ENCODE measurements at regions not wholly inside any gene's neighbourhood (a gene's known extent, or its start where the extent isn't known, plus 50 kb on each side); places are given as distances from the start of the nearest gene placed in this dataset.

- Histone ChIP-seq H2AFZ (replicated peaks; ENCODE audit: low read length, poor library complexity) (no peak overlapping the region), H3K79me1 (ENCODE audit: low read depth in 1 of 2, low read length in 2 of 2) (no peaks in the 10 kb centered on the region), H3K4me1 (ENCODE audit: control insufficient read depth, insufficient read depth, low read length) (no peaks in the 10 kb centered on the region), H4K8ac (ENCODE audit: low read depth in 2 of 2, low read length in 2 of 2) (no peak overlapping the region), H3K14ac (replicated peaks; ENCODE audit: low read depth, low read length) (no peak overlapping the region), H3K9ac (ENCODE audit: low read depth, low read length) (no peak overlapping the region), H4K91ac (ENCODE audit: insufficient read depth, low read depth, low read length) (no peak overlapping the region), H3K27ac (ENCODE audit: insufficient read depth, low read length) (no peak overlapping the region), H3K36me3 (ENCODE audit: control insufficient read depth, insufficient read depth, low read length) (no peaks in the 10 kb centered on the region), H3K4me3 (ENCODE audit: insufficient read depth, low read depth, low read length) (no peak overlapping the region), H2AK9ac (replicated peaks; ENCODE audit: low read depth, low read length, poor library complexity) (no peak overlapping the region), H2BK5ac (ENCODE audit: low read depth, low read length, poor library complexity, severe bottlenecking) (no peak overlapping the region), H2BK20ac (ENCODE audit: low read depth, low read length) (no peak overlapping the region), H3K18ac (ENCODE audit: low read depth, low read length) (no peak overlapping the region), H4K20me1 (ENCODE audit: insufficient read depth, low read length) (no peaks in the 10 kb centered on the region), H3K56ac (ENCODE audit: extremely low read depth, insufficient read depth, low read length) (no peak overlapping the region), H2AK5ac (ENCODE audit: low read depth, low read length) (no peak overlapping the region), H3K9me1 (ENCODE audit: insufficient read depth, low read length) (no peaks in the 10 kb centered on the region), H3K4ac (ENCODE audit: low read depth, low read length) (no peak overlapping the region), H3K4me2 (ENCODE audit: low read depth, low read length) (no peak overlapping the region), H4K5ac (ENCODE audit: low read depth, low read length) (no peak overlapping the region), H2BK120ac (ENCODE audit: low read depth, low read length) (no peak overlapping the region), H2BK15ac (ENCODE audit: low read depth, low read length) (no peak overlapping the region), H3K9me3 (ENCODE audit: control insufficient read depth, insufficient read depth, low read length) (no peaks in the 10 kb centered on the region), H3K27me3 (ENCODE audit: control insufficient read depth, insufficient read depth, low read length) (no peaks in the 10 kb centered on the region; the same call in 1 of the 2 replicates), H3K23ac (ENCODE audit: low read depth, low read length) (no peak overlapping the region)
- no peak for DNase-seq
- no TSS peak for BruUV-seq (replicated peaks)
- WGBS, 2 experiments (ENCODE audit: extremely low coverage in 2 of 2, insufficient read length in 1 of 2): no CpG with 5 or more reads among the region's 5 CpGs
- in situ Hi-C loops (cut with MboI; ENCODE audit: low sequenced_read_pairs): no loop called here
- TF ChIP-seq MAZ (IDR thresholded peaks at IDR 0.05; ENCODE audit: borderline replicate concordance, low read depth, low read length) (no peak), RFX5 (IDR thresholded peaks at IDR 0.05; ENCODE audit: low read depth, low read length) (no peak), MXI1 (IDR thresholded peaks at IDR 0.05; ENCODE audit: borderline replicate concordance, low read depth, low read length) (no peak), CTCF (conservative IDR thresholded peaks at IDR 0.05; ENCODE audit: low read depth, low read length) (no peak), CEBPB (IDR thresholded peaks at IDR 0.05; ENCODE audit: low read depth, low read length) (no peak), MAFK (IDR thresholded peaks at IDR 0.05; ENCODE audit: low read depth, low read length) (no peak), USF2 (IDR thresholded peaks at IDR 0.05; ENCODE audit: low read depth, low read length) (no peak), FOS (IDR thresholded peaks at IDR 0.05; ENCODE audit: low read depth, low read length) (no peak), CHD1 (IDR thresholded peaks at IDR 0.05; ENCODE audit: low read depth, low read length) (no peak), BHLHE40 (IDR thresholded peaks at IDR 0.05; ENCODE audit: low read depth, low read length) (no peak), SMC3 (IDR thresholded peaks at IDR 0.05; ENCODE audit: low read depth, low read length) (no peak)
- CTCF ChIA-PET: no interaction called here
- intact Hi-C loops (cut with micrococcal nuclease): no loop called here
- ATAC-seq (ENCODE audit: low read depth): no peak
- dilution Hi-C loops (cut with HindIII; ENCODE audit: low sequenced_read_pairs, unreplicated experiment): no loop called here
- POLR2A ChIA-PET (ENCODE audit: unreplicated experiment): no interaction called here
These were observed 200.7 kb downstream of the TJP1 start for GRCh38 chr15:29621616-29622015.
